ENCODE measurements at regions not wholly inside any gene's neighbourhood (a gene's known extent, or its start where the extent isn't known, plus 50 kb on each side); places are given as distances from the start of the nearest gene placed in this dataset. TPM values are rescaled to one million over a fixed set of nuclear protein-coding genes. Genes with fewer than 3 reads are reported as not detected.

GRCh38 chr3:171511450-171511849, 51.2 kb upstream of the TNIK start:
- H3K4me1 Mint-ChIP-seq: no peaks in the 10 kb centered on the region
- Histone ChIP-seq H3K79me2 (ENCODE audit: control insufficient read depth, insufficient read depth, low read length) (no peaks in the 10 kb centered on the region), H3K4me2 (replicated peaks; ENCODE audit: low read depth, low read length, poor library complexity, severe bottlenecking) (no peak overlapping the region), H4K20me1 (ENCODE audit: control insufficient read depth, insufficient read depth, low read length, poor library complexity, severe bottlenecking) (no peaks in the 10 kb centered on the region), H3K9ac (ENCODE audit: low read length) (no peak overlapping the region), H3K9me3 (ENCODE audit: control extremely low read depth in 1 of 3, control insufficient read depth in 2 of 3, insufficient read depth in 1 of 3, low read length in 2 of 3) (no peaks in the 10 kb centered on the region), H3K27ac (ENCODE audit: low read length in 2 of 2) (no peak overlapping the region), H3K4me3 (ENCODE audit: control extremely low read depth in 1 of 5, extremely low read depth in 1 of 5, insufficient read depth in 1 of 5, low read depth in 2 of 5, low read length in 4 of 5) (no peak overlapping the region), H3K27me3 (replicated peaks in 1 of 4; ENCODE audit: control extremely low read depth in 1 of 4, control insufficient read depth in 3 of 4, insufficient read depth in 4 of 4, low read length in 3 of 4) (no peaks in the 10 kb centered on the region), H2AFZ (ENCODE audit: insufficient read depth, low read depth, low read length, poor library complexity, severe bottlenecking) (no peak overlapping the region), H3K4me1 (ENCODE audit: control insufficient read depth in 2 of 2, insufficient read depth in 2 of 2, low read length in 2 of 2) (no peaks in the 10 kb centered on the region), H3K36me3 (replicated peaks in 1 of 2; ENCODE audit: control extremely low read depth in 1 of 2, control insufficient read depth in 1 of 2, extremely low read depth in 1 of 2, insufficient read depth in 2 of 2, low read length in 1 of 2) (no peaks in the 10 kb centered on the region)
- ATAC-seq (ENCODE audit: low read depth) (no peak), DNase-seq (no peak)
- ChIA-PET POLR2A (no interaction called here), CTCF (no interaction called here)
- H3K27ac Mint-ChIP-seq: no peak overlapping the region
- TF ChIP-seq CTCF (IDR thresholded peaks at IDR 0.05) (no peak), EZH2 (IDR thresholded peaks at IDR 0.05; ENCODE audit: borderline replicate concordance, insufficient read depth, low read depth, low read length, poor library complexity, severe bottlenecking) (no peak)
- intact Hi-C loops (cut with micrococcal nuclease): no loop called here
- peaks cover 8% of the 10 kb centered on the region for H3K27me3 Mint-ChIP-seq
- no peak overlapping the region for H3K4me3 Mint-ChIP-seq
- 86% methylated on average over 1 of the region's 2 CpGs for WGBS (ENCODE audit: insufficient coverage)
- no peaks in the 10 kb centered on the region for H3K9me3 Mint-ChIP-seq (ENCODE audit: insufficient read depth)

Small RNAs in the stretch of these regions (small RNA-seq; reads per million reads assigned to genes)
- not detected for gene AC008134.1 (ENCODE audit: insufficient read length, low read depth, low replicate concordance)
